RCC 7860 (cell line): ENCODE measurements at regions not wholly inside any gene's neighbourhood (a gene's known extent, or its start where the extent isn't known, plus 50 kb on each side); places are given as distances from the start of the nearest gene placed in this dataset.
"Not testable (repeated sequence)": the region's sequence is repeated elsewhere in the genome, so short reads cannot be mapped to it uniquely, and the experiment has no call there.

ENCODE experiments used
- DNase-seq: peaks from one replicate; pipeline ENCODE4 v3.0.0-alpha.2; 2015; ENCODE audit warnings: low spot score
- FAIRE-seq: peaks from 2 replicates; lab custom pipeline; 2012; peaks lifted over from hg19 to GRCh38; lab: Jason Lieb, UNC

DNA sequence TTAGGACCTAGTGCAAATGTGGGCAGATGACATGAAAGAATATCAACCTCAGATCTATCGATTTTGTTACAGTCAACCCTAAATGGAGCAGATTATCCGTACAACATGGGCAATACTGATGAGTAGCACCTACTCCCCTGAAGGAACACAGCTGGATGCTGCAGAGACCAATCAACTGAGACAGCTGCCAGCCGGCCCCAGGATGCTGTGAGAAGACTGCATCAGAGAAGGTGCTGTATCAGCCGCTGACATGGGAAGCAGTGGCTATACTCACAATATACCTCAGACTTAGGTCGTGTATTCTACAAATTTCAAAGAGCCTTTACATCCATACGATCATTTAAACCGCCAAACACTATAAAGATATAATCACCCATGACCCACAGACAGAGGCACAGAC lies 95.9 kb upstream of the FNDC3A start:
- FAIRE-seq (no peak), DNase-seq (no peak)

DNA sequence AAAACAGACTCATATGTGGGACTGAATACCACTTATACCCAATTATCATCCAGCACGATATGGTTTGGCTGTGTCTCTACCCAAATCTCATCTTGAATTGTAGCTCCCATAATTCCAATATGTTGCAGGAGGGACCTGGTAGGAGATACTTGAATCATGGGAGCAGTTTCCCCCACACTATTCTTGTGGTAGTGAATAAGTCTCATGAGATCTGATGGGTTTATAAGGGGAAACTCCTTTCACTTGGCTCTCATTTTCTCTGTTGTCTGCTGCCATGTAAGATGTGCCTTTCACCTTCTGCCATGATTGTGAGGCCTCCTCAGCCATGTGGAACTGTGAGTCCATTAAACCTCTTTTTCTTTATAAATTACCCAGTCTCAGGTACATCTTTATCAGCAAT lies 91.9 kb upstream of the FNDC3A start:
- not testable (repeated sequence) for DNase-seq, FAIRE-seq

DNA sequence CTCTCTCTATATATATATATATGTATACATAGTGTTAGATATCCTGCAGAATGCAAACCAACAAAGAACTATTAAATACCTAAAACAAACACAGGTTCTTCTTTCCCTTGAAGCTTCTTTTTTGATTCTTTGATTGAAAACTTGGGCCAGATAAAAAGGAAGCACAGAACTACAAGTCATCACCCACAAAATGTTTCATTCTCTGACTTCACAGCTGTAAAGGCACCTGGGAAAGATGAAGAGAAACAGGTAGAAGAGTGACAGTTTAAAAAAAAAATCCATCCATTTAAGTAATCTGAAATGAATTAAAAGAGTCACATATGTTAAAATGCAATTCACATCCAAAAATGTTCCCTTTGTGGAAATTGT lies 90.7 kb upstream of the FNDC3A start:
- no peak for FAIRE-seq
- DNase-seq, result no peak

DNA sequence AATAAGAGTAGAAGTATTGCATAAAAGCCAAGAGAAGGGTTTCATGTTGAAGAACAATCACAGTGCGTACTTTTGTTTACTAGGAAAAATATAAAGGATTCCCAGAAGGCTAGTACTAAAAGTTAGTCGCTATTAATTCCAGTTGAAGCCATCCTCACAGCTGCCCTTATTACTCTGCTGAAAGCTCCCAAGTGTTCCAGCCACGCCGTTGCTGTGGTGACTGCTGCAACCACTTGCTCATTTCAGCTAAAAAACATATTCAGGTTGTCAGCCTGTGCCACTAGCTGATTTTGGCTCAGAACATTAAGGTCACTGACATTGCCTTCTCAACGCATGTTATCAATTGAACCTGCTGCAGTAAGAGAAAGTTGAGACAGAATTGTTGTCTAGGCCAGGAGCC lies 87.1 kb upstream of the FNDC3A start:
- no peak for DNase-seq
- FAIRE-seq, result no peak

DNA sequence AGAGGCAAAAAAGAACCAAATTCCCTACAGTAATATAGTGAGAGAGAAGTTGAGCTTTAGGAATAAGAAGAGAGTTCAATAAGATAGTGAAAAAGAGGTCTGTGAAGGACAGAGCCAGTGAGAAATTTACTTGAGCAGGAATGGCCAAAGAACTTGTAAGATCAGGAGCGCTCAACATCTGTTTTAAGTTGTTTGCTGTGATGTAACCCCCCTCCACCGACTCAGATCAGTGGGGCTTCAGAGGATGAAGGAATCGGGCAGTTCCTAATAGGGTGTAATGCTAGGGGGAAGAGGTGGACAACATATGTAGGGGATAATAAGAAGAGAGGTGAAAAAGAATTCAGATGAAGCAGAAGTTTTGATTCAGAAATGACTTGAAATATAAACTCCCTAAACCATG lies 85.3 kb upstream of the FNDC3A start:
- no peak for DNase-seq
- no peak for FAIRE-seq

DNA sequence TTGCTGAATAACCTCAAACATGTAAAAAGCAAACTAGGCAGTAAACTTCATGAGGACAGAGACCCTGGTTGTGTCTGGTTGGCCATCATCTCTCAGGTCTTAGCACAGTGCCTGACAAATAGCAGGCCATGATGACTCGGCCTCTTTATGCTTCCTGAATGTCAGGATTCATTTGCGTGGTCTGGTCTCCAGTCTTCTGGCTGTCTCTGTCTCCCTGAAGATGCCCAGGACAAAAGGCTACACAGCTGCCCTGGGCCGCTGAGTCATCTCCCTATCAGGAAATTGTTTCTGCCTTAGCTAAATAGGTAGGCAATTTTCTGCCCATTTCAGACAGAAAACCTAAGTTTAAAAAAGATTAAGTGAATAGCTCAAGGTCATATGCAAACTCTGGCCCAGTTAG lies 84.1 kb upstream of the FNDC3A start:
- peak; percentile 69 for DNase-seq

DNA sequence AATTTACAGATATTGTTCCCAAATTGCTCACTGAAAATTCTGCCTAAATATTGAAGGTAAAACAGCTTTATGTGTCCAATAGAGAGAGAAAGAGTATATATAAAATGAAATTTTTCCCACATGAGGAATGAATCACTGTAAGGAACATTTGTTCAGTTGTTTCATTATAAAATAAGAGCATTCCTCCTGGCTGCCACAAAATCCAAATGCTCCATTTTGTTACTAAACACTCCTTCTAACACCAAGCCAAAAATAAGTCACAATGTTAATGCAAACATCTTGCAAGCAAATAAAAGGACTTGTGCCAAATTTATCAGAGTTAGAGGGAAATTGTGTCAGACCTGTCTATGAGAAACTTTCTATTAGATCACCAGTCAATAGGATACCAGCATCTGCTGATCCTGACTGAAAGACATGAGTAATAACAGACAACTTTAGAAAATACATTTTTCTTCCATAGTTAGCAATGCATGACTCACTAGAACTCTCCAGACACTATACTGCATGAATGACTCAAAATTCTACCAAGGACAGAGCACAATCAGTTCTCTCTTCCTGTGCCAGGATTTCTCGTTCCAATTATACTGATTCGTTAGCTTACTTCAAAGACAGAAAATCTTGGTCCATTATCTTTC lies 83.5 kb upstream of the FNDC3A start:
- DNase-seq (peak; percentile 83), FAIRE-seq (peak; percentile 87)

More for the DNA sequence above, 84.1 kb upstream of the FNDC3A start:
- FAIRE-seq, result peak; percentile 67

DNA sequence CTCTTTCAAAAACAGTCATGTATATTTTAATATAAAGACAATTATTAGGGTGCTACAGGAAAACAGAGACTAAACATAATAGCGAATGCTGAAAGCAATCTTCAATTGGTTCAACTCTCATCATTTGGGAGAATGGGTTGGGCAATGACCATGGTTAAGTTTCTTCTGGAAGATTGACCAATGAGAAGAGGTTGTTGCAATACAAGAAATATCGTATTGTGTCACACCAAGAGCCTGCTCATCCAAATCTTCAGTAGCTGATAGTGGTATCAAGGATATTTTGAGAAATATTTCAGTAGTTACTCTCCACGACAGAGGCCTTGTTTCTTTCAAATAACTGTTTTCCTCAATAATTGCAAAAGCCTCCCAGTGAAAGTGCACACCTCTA lies 83.0 kb upstream of the FNDC3A start:
- DNase-seq (no peak), FAIRE-seq (no peak)

DNA sequence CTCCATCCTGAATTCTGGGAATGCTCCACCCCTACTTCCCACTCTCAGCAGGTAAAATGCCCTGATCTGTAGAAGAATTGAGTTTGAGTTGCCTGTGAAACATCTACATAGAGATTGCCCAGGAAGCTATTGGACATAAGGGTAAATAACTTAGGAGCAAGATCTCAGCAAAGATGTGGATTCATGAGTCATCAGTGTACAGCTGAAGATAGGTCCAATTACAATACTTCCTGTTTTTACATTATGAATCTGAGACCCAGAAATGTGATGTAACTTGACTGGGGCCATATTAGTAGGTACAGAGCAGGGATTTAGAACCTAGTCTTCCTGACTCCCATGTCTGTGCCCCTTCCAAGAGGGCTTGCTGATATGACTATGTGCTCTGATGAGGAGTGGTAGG lies 79.4 kb upstream of the FNDC3A start:
- no peak for FAIRE-seq
- no peak for DNase-seq

DNA sequence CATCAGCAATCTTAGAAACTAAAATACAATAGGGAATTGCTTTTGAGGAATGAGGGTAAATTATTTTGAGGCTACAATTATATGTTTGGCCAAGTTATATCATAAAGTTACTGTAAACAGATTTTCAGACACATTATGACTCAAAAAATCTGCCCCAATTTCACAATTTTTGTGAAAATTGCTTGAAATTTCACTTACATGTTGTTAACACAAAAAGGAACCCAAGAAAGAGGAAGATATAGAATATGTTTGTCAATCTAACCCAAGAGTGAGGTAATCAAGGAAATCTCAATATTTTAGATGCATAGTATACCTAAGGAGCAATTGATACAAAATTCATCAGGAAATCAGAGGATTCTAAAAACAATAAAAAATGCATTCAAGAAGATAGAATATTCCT lies 73.9 kb upstream of the FNDC3A start:
- DNase-seq, result no peak
- FAIRE-seq, result no peak

DNA sequence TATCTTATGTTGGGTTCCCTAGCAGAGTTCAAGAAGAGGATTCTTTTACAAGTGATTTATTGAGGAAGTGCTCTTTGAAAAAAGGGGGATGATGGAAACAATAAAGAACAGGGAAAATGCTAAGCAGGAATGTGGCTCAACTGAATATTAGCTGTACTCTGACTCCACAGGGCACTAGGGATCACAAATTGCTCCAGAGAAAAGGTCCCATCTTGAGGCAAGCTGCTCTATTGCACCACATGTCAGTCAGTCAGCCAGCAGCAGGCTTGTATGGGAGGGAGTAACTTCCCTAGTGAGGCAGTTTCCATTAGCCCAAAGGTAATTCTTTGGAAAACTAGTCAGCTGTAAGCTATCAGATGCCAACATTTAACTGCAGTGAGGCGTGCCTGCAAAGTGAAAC lies 73.3 kb upstream of the FNDC3A start:
- DNase-seq, result no peak
- FAIRE-seq, result no peak

DNA sequence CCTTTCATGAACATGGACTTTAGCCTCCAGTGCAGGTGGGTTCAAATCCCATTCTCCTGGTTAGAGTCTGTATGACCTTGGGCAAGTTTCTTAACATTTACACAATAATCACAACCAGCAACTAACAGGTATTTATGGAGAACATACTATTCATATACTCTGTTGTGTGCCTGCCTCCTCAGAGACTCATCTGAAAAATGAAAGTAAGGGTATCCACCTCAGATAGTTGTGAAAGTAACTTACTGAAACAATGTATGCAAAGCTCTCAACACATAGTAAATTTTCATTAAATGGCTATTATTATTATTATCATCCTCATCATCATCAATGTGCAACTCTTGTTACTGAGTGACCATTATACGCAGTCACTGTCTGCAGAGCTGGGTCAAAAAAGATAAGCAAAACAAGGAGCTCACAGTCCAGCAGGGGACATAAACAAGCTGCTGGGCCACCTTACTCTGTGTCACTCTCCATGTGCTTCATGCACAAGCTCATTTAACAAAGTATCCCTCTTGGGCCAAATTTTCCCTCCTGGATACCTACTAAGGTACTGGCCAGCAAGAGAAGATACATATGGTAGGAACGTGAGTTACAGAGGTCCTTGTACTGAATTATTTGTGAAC lies 70.9 kb upstream of the FNDC3A start:
- no peak for DNase-seq
- no peak for FAIRE-seq

DNA sequence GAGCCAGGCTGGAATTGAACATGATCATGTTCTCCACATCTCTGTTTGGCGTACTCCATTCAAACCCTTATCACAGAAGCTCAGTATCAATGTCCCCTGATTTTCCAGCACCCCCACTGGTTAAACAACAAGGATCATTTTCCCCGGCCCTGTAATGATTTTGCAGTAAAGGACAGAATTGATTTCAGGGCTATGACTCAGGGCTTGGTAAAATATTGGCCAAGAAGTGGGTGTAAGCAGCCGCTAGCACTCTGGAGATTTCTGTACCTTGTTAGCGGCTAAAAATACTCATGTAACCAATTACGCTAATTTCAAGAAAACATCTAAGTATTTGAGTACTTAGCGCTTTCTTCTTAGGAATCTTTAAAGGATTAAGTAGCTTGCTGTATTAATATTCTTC lies 69.5 kb upstream of the FNDC3A start:
- FAIRE-seq (no peak), DNase-seq (no peak)

DNA sequence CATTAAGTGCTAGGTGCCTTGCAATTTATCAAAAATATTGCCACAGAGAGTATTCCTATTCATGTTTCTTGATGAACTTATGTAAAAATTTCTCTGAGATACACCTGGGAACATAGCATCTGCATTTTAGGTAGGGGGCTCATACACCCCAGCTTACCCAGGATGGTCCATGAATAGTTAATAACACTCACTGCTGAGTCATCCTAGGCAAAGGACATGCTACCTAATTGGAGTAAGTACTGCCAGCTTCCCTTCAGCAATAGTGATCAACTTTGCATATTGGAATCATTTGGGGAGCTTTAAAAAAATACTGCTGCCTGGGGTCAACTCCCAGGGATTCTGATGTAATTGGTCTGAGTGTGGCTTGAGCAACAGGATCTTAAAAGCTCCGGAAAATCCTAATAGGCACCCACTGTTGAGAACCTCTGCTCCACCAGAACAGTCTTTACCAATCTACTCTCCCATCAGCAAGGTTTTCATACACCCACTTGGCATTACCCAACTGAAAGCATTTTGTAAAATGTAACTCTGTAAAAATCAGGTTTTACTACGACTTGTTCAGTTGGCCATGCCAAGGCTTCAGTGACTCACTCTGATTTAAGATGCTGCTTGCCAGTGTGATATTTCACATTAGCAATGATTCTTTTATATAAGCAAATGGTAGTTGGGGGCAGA lies 67.2 kb upstream of the FNDC3A start:
- DNase-seq (no peak), FAIRE-seq (no peak)

DNA sequence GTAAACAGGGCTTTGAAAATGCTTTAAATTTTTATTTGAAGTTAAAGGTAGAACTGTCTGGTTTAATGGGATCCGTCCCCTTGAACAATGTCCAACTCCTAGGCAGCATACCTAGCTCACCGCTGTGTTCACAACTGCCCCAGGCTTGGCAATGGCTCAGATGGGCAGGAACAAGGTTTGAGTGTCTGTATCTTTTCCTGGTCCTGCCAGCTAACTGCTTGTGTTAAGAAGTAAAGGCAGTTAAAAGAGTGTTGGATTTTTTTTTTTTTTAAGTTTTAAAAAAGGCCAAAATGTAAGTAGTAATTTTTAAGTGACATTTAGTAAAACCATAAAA lies 66.7 kb upstream of the FNDC3A start:
- no peak for FAIRE-seq
- no peak for DNase-seq

DNA sequence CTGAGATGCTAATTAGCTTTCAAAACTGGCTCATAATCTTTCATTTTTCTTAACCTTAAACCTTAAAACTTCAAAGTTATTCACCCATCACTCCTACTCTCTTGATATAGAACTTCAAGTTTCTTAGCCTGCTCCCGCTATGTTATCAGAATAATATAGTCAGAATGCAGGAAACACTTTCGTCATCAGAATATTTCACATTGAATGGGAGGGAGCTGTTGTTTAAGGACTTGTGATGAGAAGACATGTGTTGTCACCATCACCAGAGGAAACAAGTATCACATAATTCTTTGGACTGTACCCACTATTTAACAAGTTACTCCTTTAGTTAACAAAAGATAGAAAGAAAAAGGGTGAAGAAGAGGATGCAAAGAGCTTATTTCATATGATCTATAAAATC lies 65.0 kb upstream of the FNDC3A start:
- DNase-seq, result no peak
- no peak for FAIRE-seq

DNA sequence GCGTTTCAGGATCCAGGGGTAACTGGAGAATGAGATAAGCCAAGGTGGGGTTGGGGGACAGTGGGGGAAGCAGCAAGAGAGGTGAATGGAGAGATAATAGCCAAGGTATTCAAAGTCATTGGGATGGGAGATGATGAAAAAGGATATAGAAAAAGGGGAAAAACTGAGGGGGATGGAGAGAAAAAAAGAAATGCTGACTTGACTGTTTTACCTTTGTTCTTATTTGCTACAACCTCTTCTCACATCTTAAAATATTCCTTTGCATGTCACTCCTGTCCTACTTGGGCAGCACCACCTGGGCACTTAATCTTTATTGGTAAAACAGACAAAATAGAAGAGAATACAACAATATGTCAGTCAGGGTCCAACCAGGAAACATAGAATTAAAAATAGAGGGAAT lies 56.0 kb upstream of the FNDC3A start:
- FAIRE-seq, result no peak
- no peak for DNase-seq

DNA sequence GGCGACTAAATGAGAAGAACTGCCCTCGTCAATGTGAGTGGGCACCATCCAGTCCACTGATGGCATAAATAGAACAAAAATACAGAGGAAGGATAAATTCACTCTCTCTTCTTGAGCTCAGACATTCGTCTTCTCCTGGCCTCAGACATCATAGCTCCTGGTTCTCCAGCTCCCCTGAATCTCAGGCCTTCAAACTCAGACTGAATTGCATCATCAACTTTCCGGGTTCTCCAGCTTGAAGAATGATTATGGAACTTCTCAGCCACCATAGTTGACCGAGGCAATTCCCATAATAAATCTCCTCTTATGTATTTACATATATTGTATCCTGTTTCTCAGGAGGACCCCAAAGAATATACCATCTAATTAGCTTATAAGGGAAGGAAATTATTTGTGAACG lies 55.0 kb upstream of the FNDC3A start:
- no peak for DNase-seq
- no peak for FAIRE-seq

DNA sequence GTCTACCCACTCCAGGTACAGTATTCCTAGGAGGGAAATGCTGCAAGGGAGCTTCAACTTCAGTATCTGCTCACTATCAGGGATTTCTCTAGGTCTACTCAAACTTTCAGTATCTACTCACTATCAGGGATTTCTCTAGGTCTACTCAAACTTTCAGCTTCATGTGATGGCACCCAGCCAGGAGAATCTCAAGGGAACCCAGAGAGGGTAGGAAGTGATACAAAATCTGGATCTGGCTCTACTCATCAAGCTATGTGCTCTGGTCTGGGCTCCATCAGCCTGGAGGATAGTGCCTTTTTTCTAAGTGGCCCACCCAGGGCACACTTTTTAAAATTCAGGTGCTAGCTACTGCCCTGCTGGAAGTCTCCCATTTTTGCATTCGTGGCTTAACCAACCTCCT lies 52.3 kb upstream of the FNDC3A start:
- FAIRE-seq, result no peak
- DNase-seq, result no peak

DNA sequence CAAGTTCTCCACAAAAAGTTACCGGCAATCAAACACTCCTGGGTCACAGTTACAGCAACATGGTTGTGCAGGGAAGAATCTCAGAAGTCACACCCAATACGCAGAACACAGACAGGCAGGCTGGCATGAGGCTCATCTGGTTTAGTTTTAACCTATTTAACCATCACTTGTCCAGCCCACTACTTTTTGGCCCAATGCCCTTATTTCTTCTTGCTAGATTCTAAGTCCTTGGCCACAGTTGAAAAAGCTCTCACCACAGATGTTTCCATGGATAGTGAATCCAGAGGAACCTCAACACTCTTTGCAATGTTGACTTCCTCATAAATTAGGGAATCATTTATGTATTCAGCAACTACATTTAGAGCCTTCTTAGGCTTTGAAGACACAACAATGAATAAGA lies 50.7 kb upstream of the FNDC3A start:
- DNase-seq (no peak), FAIRE-seq (no peak)
